KOPT-K1 (cell line): ENCODE measurements at regions not wholly inside any gene's neighbourhood (a gene's known extent, or its start where the extent isn't known, plus 50 kb on each side); places are given as distances from the start of the nearest gene placed in this dataset.

Experiments used
- H3K27ac ChIP-seq: fragments of 200-600 bp; sonication (generic); 2 replicates; pipeline ENCODE4 v1.5.1; 2016; ENCODE audit warnings: antibody characterized with exemption, mild to moderate bottlenecking, low read depth, low read length; ENCODE audit not compliant: poor library complexity, severe bottlenecking
- H3K36me3 ChIP-seq: fragments of 200-600 bp; sonication (generic); 2 replicates; pipeline ENCODE4 v1.5.1; 2017; ENCODE audit warnings: antibody characterized with exemption, mild to moderate bottlenecking, low read length, moderate library complexity; ENCODE audit not compliant: insufficient read depth
- H3K9me3 ChIP-seq: fragments of 200-600 bp; sonication (generic); 2 replicates; pipeline ENCODE4 v1.5.1; 2017; ENCODE audit warnings: antibody characterized with exemption, low read length, mild to moderate bottlenecking; ENCODE audit not compliant: insufficient read depth, poor library complexity, severe bottlenecking

DNA sequence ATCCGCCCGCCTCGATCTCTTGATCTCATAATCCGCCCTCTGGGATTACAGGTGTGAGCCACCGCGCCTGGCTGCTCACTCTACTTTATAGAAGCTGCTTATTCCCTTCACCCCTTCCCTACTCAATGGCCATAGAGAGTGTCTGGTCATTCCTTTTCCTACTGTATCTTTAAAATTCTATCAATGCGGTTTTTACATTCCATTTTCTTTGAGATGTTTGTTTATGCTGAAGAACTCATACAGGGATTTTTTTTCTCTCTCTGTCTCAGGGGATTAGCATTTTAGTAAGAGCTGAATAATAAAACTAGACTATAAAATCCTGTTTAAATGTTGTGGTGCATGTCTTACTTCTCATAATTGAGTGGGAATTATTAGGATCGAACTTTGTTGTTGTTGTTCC, 218.6 kb upstream of the FOXN3 start:
- Histone ChIP-seq H3K27ac (no peak overlapping the region), H3K9me3 (no peaks in the 10 kb centered on the region), H3K36me3 (no peaks in the 10 kb centered on the region)

DNA sequence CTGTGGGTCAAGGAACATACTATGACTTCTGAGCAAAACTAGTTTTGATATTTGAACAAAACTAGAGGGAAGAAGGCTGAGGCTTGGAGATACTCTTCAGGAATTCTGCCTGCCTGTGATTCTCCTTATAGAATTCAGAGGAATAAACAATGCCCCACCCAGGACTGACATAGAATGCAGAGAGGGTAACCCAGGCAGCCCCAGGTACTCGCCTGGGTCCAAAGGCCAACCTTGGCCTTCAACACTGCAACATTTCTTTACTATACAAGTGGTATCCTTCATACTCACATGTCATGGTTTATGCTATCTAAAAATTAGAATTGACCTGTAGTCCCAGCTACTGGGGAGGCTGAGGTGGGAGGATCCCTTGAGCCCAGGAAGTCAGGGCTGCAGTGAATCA, 217.0 kb upstream of the FOXN3 start:
- Histone ChIP-seq H3K36me3 (no peaks in the 10 kb centered on the region), H3K9me3 (no peaks in the 10 kb centered on the region), H3K27ac (no peak overlapping the region)

DNA sequence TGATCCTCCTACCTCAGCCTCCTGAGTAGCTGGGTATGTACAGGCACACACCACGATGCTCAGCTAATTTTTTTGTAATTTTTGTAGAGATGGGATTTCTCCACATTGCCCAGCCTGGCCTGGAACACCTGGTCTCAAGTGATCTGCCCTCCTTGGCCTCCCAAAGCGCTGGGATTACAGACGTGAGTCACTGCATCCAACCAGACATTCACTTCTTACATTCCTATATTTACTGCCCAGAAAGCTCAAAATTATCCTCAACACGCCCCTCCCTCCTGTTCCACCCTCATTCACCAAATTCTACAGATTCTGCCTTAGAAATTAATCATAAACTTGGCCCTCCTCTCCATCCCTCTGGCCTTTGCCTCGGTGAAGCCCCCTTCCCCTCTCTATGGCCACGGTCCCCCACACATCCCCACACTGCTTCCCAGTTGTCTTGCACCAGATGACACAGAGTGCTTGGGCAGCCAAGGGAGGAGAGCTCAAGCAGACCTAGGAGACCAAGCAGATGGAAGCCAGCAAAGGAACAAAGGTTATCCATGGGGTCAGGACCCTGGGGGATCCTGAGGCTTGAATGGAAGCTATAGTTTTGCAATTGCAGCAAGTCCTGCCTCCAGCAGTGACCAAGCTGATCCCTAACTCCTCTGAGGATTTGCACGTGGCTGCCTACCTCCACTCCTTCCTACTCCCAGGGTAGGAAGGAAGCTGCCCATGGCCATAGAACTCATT, 213.2 kb upstream of the FOXN3 start:
- peaks cover 6% of the 10 kb centered on the region for H3K9me3 ChIP-seq
- H3K36me3 ChIP-seq, result no peaks in the 10 kb centered on the region
- no peak overlapping the region for H3K27ac ChIP-seq

DNA sequence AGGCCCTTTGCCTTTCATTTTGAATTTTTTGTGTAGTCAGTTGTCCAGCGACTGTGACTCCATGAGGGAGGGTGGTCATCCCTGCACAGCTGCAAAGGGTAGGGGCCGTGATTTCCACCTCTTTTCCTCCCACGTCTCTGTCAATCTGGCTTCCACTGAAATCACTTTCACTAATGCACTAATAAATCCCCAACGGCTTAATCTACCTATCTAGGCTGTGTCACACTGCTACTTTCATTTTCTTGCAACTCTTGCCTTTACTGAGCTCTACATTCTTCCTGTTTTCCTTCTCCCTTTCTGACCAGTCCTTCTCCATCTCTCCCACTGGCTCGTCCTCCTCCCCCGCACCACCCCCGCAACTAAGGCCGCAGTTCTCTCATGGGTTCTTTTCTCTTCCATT, 212.3 kb upstream of the FOXN3 start:
- H3K36me3 ChIP-seq, result no peaks in the 10 kb centered on the region
- no peak overlapping the region for H3K27ac ChIP-seq
- peaks cover 6% of the 10 kb centered on the region for H3K9me3 ChIP-seq

DNA sequence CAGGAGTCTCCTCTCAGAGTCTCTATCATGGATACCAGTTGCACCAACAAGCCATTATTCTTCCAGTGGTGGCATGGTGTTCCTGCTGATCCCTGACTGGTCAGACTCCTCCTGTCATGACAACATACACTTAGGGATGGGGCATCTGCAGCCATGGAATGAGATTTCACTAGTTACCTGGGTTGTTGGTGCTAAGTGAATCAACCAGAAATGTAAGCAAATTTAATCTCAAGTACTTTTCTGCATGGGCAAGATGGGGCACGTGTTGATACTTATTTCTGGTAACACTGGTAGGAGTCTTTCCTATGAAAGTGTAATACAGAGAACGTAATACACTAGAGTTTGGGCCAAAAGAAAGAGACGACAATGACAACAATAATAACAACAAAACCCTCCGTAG, 211.5 kb upstream of the FOXN3 start:
- Histone ChIP-seq H3K9me3 (peaks cover 6% of the 10 kb centered on the region), H3K27ac (no peak overlapping the region), H3K36me3 (no peaks in the 10 kb centered on the region)

DNA sequence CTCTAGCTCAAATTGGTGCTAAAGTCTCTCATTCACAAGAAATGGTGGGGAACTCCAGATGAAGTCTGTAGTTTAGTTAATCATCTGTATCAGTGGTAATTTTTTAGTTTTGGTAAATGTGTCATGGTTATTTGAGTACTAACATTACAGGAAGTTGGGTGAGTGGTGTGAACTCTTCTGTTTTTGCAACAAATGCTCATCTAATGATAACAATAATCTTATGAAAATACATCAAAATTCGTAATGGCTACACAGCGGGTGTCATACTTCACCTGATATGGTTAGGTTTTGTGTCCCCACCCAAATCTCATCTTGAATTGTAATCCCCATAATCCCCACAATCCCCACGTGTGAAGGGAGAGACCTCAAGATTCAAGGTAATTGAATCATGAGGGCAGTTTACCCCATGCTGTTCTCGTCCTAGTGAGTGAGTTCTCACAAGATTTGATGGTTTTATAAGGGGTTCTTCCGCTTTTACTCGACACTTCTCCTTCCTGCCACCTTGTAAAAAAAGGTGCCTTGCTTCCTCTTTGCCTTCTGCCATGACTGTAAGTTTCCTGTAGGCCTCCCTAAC, 209.3 kb upstream of the FOXN3 start:
- Histone ChIP-seq H3K27ac (no peak overlapping the region), H3K36me3 (no peaks in the 10 kb centered on the region), H3K9me3 (peaks cover 6% of the 10 kb centered on the region)

DNA sequence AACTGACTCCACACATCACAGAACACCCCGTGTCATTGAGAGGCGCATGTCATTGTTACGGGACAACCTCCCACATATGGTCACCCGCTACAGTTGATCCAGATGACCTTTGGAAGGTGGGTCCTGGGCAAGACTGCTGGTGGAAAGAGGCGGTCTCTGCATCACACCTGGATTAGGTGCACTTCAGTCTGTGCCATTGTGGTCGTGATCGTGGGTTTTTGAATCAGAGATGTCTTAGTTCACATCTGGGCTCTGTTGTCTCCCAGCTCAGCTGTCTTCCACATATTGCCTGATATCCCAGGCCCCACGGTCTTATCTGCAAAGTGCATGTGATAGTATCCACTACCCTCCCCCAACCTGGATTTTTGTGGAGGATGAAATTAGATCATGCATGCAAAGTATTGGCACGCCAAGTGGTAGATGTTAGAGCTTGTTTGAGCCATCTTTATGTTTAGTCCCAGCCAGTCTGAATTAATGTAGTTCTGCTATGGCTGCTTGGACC, 208.7 kb upstream of the FOXN3 start:
- Histone ChIP-seq H3K36me3 (no peaks in the 10 kb centered on the region), H3K27ac (no peak overlapping the region), H3K9me3 (peaks cover 6% of the 10 kb centered on the region)

DNA sequence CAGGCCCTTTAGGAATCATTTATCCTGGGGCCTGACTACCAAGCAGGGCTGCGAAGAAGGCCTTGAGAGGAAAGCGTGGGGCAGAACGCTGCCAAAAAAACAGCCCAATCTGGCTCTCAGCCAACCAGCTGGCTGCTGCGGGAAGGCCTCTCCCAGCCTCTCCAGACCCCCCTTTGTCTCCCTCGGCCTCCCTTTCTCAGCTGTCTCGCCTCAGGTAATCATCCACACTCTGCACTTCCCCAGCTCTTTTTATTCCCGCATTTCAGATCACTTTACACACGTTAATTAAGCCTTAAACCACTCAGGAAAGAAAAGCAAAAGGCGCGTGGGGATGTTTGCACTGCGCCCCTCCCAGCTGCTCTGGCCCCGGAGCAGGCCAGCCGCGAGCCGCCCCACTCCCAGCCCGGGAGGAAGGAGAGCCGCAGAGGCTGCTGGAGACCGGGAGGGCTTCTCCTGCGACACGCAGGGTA, 208.2 kb upstream of the FOXN3 start:
- H3K9me3 ChIP-seq, result peaks cover 6% of the 10 kb centered on the region
- H3K36me3 ChIP-seq, result no peaks in the 10 kb centered on the region
- no peak overlapping the region for H3K27ac ChIP-seq

DNA sequence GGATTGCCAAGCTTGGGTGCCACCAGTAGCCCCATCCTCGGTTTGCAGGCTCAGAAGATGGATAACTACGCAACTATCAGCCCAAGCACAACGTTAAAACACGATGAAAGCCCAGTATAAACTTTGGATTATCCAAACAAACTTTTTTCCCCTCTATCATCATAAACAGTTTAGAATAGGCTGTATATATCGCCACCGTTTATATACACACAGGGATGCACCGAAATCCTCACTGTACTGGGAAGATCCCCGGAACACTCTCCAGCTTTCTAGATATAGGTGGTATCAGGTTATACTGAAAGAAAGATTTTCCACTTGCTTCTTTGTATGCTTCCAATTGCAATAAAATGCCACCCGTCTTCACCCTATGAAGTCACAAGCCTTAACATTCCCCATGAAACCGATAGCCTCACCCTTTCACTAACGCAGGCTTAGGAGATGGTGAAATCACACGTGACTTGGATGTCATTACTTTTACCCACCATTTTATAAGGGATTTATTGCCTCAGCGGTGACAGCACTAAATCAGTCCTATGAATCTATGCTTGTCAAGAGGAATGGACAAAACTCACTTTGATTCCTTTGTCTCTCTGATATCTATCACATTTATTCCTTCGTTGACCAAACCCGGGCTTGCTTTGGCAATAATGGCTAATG, 207.6 kb upstream of the FOXN3 start:
- Histone ChIP-seq H3K36me3 (no peaks in the 10 kb centered on the region), H3K27ac (no peak overlapping the region), H3K9me3 (peaks cover 6% of the 10 kb centered on the region)

DNA sequence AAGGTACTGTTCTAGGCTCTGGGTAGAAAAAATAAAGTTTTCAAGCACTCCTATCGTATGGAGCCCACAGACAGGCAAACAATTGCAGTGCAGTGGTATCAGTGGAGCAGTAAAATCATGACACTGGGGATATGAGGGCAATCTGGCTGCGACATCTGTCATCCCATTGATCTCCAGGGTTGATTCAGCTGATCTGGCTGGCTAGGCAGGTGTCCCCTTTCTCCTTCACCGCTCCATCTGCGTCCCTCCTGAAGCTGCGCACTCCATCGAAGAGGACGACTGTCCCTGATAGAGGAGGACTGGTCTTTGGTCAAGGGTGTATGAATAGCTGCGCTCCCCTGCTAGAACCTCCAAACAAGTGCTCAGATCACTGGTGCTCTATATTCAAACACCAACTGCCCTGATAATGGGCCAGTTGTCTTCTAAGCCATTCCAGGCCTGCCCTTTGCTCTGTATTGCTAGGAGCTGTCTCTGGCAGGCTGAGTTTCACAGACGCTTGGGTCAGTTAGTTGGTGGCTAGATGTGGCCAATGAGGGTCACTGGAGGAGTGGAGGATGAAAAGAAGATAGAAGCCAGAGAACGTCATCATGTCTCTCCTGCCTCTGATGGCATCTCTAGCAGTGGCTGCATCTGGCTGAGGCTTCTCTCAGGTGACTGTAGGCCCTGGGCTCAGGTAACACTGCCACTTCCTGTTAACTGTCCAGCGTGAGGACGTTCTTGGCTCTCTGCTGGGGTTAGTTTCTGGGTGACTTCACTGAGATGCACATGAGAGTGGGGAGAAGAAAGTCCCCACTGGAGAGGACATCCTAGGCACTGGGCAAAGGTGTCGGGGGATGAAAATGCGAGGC, 205.0 kb upstream of the FOXN3 start:
- no peak overlapping the region for H3K27ac ChIP-seq
- no peaks in the 10 kb centered on the region for H3K36me3 ChIP-seq

DNA sequence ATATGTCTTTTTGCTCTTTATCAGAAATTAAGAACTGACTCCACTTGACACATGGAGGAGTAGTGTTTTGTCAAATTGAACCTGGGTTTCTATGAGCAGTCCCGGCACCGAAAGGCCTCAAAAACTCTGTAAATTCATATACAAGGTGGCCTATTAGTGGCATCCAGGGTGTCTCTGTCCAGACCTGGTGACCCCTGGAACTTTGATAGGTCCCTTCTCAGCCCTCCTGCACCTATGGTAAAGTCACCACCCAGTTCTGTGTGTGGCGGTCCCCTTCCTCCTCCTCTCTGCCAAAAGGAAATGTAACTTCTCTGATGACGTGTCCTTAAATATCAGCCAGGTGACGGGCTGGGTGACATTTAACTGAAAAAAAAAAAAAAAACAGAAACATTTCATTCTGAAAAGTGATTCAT, 204.0 kb upstream of the FOXN3 start:
- H3K27ac ChIP-seq, result no peak overlapping the region
- no peaks in the 10 kb centered on the region for H3K9me3 ChIP-seq

More for the DNA sequence above, 205.0 kb upstream of the FOXN3 start:
- H3K9me3 ChIP-seq, result peaks cover 6% of the 10 kb centered on the region

DNA sequence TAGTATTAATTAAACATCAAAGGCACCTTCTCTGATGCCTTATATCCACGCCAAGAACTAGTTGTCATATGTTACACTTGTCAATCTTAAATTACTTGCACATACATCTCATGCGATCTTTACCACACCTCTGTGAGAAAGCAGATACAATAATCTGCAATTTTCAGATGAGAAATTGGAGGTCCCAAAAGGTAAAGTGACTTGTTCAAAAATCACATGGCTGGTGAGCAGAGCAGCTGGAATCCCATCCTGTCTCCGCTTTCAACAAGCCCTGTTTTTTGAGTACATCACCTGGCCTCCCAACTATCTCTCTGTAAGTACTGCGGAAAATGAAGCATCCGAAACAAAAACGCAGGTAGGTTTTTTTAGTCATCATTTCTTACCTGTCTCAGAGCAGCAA, 203.4 kb upstream of the FOXN3 start:
- H3K36me3 ChIP-seq, result no peaks in the 10 kb centered on the region
- H3K27ac ChIP-seq, result no peak overlapping the region
- no peaks in the 10 kb centered on the region for H3K9me3 ChIP-seq

More for the DNA sequence above, 204.0 kb upstream of the FOXN3 start:
- no peaks in the 10 kb centered on the region for H3K36me3 ChIP-seq

DNA sequence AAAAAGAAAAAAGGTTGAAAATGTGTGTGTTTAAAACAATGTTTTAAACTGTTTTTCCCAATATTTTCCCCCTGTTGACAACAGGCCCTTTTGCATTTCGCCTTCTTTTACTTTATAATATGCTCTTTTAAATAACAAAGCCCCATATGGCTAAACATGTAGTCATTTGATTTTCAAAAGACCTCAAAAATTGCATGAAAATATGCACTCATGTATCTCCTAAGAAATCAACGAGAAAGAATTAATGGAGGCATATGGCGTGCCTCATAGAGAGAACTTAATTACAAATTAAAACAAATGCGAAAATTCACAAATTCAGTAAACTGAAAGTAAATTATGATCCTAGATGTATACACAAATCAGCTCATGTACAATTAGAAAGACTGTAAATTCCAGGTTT, 202.6 kb upstream of the FOXN3 start:
- Histone ChIP-seq H3K27ac (peak overlapping the region; percentile 82), H3K36me3 (no peaks in the 10 kb centered on the region), H3K9me3 (no peaks in the 10 kb centered on the region)

DNA sequence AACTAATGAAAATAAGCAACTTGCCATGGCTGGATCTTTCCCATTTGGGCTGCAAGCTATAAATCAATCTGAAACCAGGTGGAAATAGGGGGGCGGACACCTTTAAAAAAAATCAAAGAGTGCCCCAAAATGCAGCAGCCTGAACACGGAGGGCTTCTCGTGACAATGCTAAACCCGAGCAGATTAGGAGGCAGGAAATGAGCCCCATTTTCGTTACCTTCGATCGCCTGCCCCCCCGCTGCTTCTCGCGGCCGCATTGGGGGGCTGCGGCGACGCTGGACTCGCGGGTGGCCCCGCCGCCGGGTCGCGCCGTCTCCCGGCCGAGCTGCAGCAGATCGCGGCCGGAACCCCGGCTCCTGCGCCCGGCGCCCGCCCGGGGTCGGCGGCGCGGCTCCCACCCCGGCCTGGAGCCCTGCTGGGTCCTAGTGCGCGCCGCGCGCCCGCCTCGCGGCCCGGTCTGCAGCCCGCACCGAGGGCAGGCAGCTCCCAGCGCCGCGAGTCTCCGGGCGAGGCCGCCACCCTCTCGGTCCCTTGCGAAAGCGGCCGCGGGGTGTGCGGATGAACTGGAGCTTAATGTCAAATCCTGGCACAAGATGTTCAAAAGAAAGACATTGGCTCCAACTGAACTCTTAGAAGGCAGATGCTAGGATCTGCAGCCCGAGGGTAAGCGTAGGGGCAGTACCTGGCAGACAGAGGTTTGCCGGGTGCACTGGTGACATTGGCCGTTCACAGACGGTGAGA, 201.9 kb upstream of the FOXN3 start:
- Histone ChIP-seq H3K36me3 (no peaks in the 10 kb centered on the region), H3K9me3 (no peaks in the 10 kb centered on the region), H3K27ac (peak overlapping the region; percentile 82)
